HG02852 (cell line): ENCODE measurements at regions not wholly inside any gene's neighbourhood (a gene's known extent, or its start where the extent isn't known, plus 50 kb on each side); places are given as distances from the start of the nearest gene placed in this dataset.

ENCODE experiments used
- ATAC-seq: cut with Tn5 transposase; IDR thresholded peaks from one replicate; pipeline ENCODE4 v1.9.1; 2021; ENCODE audit warnings: mild to moderate bottlenecking, moderate library complexity; ENCODE audit not compliant: unreplicated experiment

DNA sequence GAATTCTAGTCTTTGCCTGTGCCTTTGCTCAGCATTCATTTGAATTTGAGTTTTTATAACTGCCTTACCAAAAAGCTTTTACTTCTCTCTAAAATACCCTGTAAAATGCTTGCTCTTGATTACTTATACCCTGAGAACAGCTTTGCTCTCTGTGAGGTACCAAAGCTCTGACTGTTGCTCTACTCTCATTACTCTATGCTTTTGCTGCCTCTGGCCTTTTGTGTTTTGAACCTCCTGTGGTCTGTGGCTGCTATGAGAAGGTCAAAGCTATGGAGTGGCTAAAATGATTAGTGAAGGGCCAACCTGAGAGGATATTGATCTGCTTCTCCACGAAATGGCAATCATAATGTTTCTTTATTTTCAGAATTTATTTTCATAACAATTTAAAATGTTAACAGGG is 375.6 kb upstream of the IMPG1 start:
- no peak for ATAC-seq

- no peak for ATAC-seq
Measured at GRCh38 chr6:76441875-76442274, 369.4 kb upstream of the IMPG1 start.

- no peak for ATAC-seq
Measured at GRCh38 chr6:76439811-76440210, 367.3 kb upstream of the IMPG1 start.

GRCh38 chr6:76438768-76439167 is 366.3 kb upstream of the IMPG1 start:
- ATAC-seq: no peak

- no peak for ATAC-seq
Measured at GRCh38 chr6:76435174-76435573, 362.7 kb upstream of the IMPG1 start.

GRCh38 chr6:76422511-76423213 is 350.2 kb upstream of the IMPG1 start:
- ATAC-seq: no peak

DNA sequence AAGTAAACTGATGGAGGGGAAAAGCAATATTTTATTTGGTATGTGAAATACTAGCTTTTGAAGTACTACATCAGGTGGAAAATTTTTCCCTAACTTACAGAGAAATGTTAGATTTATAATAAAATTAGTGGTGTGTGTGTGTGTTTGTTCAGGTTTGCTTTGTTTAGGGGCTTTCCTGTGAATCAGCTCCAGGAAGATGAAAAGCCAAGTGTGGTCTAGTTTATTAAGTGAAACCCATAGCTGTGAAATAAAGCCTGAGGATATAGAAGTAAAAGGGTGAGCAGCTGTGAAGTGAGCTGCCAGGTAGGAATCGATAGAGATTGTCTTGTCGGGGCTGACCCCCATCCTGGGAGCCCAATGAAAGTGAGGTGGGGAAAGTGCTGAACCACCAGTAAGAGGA is 347.6 kb upstream of the IMPG1 start:
- no peak for ATAC-seq

DNA sequence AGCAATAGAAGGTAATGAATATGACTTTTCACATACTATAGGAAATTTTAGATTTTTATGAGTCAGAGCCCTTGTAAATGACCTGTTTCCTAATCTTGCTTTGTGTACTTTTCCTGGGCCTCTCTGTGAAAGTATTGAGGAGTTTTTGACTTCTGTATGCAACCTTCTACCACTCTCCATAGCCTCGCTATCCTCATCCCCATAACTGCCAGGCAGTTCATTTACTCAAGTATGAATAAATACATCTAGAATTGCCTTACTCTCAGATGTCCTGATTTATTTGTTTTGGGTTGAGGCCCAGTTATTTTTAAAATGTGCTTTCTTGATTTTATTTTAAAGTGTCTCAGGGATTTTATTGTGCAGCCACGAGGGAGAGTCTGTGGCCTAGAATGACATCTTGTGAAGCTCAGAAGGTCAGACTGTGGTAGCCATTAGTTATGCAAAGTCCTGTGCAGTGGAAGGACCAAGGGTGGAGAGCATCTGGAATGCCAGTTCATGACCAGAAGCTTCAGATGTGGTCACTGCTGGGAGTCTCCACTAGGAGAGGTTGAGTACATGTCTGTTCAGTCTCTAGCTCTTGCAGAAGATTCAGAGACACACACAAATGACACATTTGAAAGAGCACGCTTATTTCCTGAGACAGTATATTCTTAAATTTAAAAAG is 346.2 kb upstream of the IMPG1 start:
- no peak for ATAC-seq

- no peak for ATAC-seq
Measured at GRCh38 chr6:76416821-76417605, 344.6 kb upstream of the IMPG1 start.

DNA sequence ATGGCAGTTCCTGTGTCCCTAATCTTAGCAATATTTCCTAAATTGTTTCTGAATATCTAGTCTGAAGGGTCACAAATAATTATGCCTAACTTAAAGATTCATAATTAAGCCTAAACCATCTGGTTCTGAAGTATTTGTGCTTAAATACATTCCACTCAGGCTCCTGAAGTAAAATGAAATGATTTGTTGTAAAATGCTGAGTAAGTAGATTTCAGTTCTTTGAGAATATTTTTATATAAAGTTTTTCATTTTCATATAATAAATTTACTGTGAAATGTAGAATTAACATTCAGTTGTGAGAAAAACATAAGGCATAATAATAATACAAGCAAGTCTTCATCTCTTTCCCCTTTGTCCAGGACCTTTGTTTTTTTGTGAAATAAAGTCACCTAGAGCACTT is 330.6 kb upstream of the IMPG1 start:
- no peak for ATAC-seq

DNA sequence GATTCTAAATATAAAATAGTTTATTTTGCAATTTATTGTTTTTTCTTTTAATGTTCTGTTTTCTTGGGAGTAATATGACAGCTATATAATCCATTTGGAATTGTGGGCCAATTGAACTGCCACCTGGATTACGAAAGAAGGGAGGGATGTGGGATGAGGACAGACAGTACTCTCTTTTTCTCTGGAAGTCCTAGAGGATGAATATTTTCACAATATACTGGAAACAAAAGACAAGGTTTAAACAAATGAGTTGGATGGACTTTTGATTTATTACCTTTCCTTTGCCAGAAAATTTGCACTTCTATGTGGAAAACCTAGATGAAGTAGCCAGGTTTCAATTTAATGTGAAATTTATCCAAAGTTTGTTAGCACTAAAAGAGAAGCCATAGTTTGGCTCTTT is 325.5 kb upstream of the IMPG1 start:
- ATAC-seq: no peak

DNA sequence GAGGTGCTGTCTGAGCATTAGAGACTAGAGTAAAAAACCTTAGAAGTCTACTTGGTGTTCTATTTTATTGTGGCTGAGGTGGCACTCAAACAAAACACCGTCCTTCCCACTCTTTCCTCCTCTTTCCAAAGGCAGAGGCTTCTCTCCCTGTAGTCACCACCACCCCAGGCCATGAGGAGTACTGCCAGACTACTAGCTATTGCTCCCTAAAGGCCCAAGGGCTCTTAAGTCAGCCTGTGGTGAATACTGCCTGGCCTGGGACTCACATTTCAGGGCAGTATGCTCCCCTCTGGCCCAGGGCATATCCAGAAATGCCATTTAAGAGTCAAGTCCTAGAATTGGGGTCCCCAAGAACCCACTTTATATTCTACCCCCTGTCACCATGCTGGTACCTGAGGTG is 309.7 kb upstream of the IMPG1 start:
- ATAC-seq: no peak

GRCh38 chr6:76381612-76382011 is 309.1 kb upstream of the IMPG1 start:
- no peak for ATAC-seq

GRCh38 chr6:76351275-76351674 is 278.8 kb upstream of the IMPG1 start:
- no peak for ATAC-seq

GRCh38 chr6:76347539-76347938 is 275.1 kb upstream of the IMPG1 start:
- no peak for ATAC-seq

- no peak for ATAC-seq
Measured at GRCh38 chr6:76342611-76343160, 270.2 kb upstream of the IMPG1 start.

GRCh38 chr6:76330031-76330430 is 257.6 kb upstream of the IMPG1 start:
- no peak for ATAC-seq

DNA sequence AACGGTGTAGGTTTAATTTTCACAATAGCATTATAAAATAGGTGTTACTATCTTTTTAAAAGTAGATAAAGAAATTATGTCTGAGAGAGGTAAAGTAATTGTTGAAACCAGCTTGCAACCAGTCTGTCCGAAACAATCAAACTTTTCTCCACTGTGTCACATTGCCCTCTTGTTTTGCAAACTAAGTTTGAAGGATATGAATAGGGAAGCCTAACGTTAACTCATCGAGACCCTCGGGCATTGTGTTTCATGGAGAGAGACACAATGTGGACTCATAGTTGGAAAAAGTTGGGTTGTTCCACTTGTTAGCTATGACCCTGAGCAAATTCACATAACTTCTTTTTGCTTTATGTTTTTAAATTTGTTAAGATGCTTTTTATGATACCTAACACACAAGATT is 254.4 kb upstream of the IMPG1 start:
- no peak for ATAC-seq
